SK-N-SH (cell line): ENCODE measurements at regions not wholly inside any gene's neighbourhood (a gene's known extent, or its start where the extent isn't known, plus 50 kb on each side); places are given as distances from the start of the nearest gene placed in this dataset.

Experiments used
- CTCF ChIA-PET: fragments of 300-600, 350-600 bp; formaldehyde crosslinking; extraction: SDS; loops from one replicate; lab custom pipeline; 2021; lab: Yijun Ruan, JAX
- POLR2A ChIA-PET: fragments of 350-600 bp; sonication (Branson Sonifier 250); formaldehyde crosslinking; extraction: SDS; loops from one replicate; lab custom pipeline; 2020; ENCODE audit warnings: antibody characterized with exemption, inconsistent platforms; lab: Yijun Ruan, JAX
- DNase-seq: peaks from one replicate; pipeline ENCODE4 v3.0.0; 2012
- H2AFZ ChIP-seq: fragments of 200-600 bp; sonication (generic); 2 replicates; pipeline ENCODE4 v1.8.1; 2016; ENCODE audit warnings: antibody characterized with exemption, mild to moderate bottlenecking, low read depth
- H3F3A ChIP-seq: fragments of 200-600 bp; sonication (generic); replicated peaks from 2 replicates; pipeline ENCODE3; 2016; ENCODE audit warnings: antibody characterized with exemption, mild to moderate bottlenecking; ENCODE audit not compliant: insufficient read depth
- H3K27ac ChIP-seq, 2 experiments: fragments of 200-500 bp in 1 of 2; fragments of 200-600 bp in 1 of 2; sonication (Bioruptor generic) in 1 of 2; sonication (generic), shearing (Covaris generic) in 1 of 2; 2 replicates each; pipeline versions ENCODE4 v1.5.1 to v1.6.1; 2014 to 2016; ENCODE audit warnings: low read depth in 2 of 2, inconsistent platforms in 1 of 2, low read length in 1 of 2, mild to moderate bottlenecking in 1 of 2, mixed read lengths in 1 of 2
- H3K27me3 ChIP-seq: fragments of 200-600 bp; sonication (generic), shearing (Covaris generic); 2 replicates; pipeline ENCODE4 v1.6.1; 2016; ENCODE audit warnings: mixed run types; ENCODE audit not compliant: insufficient read depth
- H3K36me3 ChIP-seq, 2 experiments: fragments of 200-500 bp in 1 of 2; fragments of 200-600 bp in 1 of 2; sonication (Bioruptor generic) in 1 of 2; sonication (generic) in 1 of 2; replicated peaks in 1 of 2; 2 replicates each; pipeline versions ENCODE3 to v1.5.1; 2014 to 2016; ENCODE audit warnings: low read length in 1 of 2, mild to moderate bottlenecking in 1 of 2; ENCODE audit not compliant: insufficient read depth in 2 of 2, control insufficient read depth in 1 of 2
- H3K4me1 ChIP-seq, 2 experiments: fragments of 200-500 bp in 1 of 2; fragments of 200-600 bp in 1 of 2; sonication (Bioruptor generic) in 1 of 2; sonication (generic), shearing (Covaris generic) in 1 of 2; 2 replicates each; pipeline versions ENCODE4 v1.5.1 to v1.6.1; 2014 to 2016; ENCODE audit warnings: low read depth in 1 of 2, low read length in 1 of 2, mixed run types in 1 of 2; ENCODE audit not compliant: insufficient read depth in 2 of 2, control insufficient read depth in 1 of 2
- H3K4me2 ChIP-seq: fragments of 200-600 bp; sonication (generic), shearing (Covaris generic); 2 replicates; pipeline ENCODE4 v1.6.1; 2017; ENCODE audit warnings: mixed run types
- H3K4me3 ChIP-seq, 2 experiments: fragments of 200-500 bp in 1 of 2; fragments of 200-600 bp in 1 of 2; sonication (Bioruptor generic) in 1 of 2; sonication (generic), shearing (Covaris generic) in 1 of 2; 2 replicates each; pipeline versions ENCODE4 v1.5.1 to v1.8.1; 2014 to 2016; ENCODE audit warnings: low read depth in 2 of 2, inconsistent platforms in 1 of 2, low read length in 1 of 2, mild to moderate bottlenecking in 1 of 2, mixed read lengths in 1 of 2, moderate library complexity in 1 of 2
- H3K79me2 ChIP-seq: fragments of 200-600 bp; sonication (generic); 2 replicates; pipeline ENCODE4 v1.8.1; 2017; ENCODE audit warnings: mild to moderate bottlenecking; ENCODE audit not compliant: insufficient read depth
- H3K9ac ChIP-seq: fragments of 200-600 bp; sonication (generic); 2 replicates; pipeline ENCODE4 v1.6.1; 2017; ENCODE audit warnings: mixed run types
- H3K9me2 ChIP-seq: fragments of 200-600 bp; sonication (generic); 2 replicates; pipeline ENCODE4 v1.6.1; 2017; ENCODE audit warnings: mixed run types
- H3K9me3 ChIP-seq: fragments of 200-600 bp; sonication (generic); 2 replicates; pipeline ENCODE4 v1.6.1; 2017; ENCODE audit warnings: mixed run types, mild to moderate bottlenecking, moderate library complexity
- H4K20me1 ChIP-seq: fragments of 200-600 bp; sonication (generic); 2 replicates; pipeline ENCODE4 v1.6.1; 2017; ENCODE audit warnings: mild to moderate bottlenecking, mixed run types; ENCODE audit not compliant: insufficient read depth
- EP300 ChIP-seq, 2 experiments: IDR thresholded peaks; 2 replicates each; pipeline versions ENCODE4 v1.4.0 to v1.6.1; 2012; ENCODE audit warnings: borderline replicate concordance in 1 of 2, low read depth in 1 of 2, low read length in 1 of 2
- FOSL2 ChIP-seq: IDR thresholded peaks from 2 replicates; pipeline ENCODE4 v1.4.0; 2012; ENCODE audit warnings: low read depth, mild to moderate bottlenecking, moderate library complexity, borderline replicate concordance
- GABPA ChIP-seq: IDR thresholded peaks from 2 replicates; pipeline ENCODE4 v1.4.0; 2012; ENCODE audit warnings: low read depth, mild to moderate bottlenecking
- MEF2A ChIP-seq: IDR thresholded peaks from 2 replicates; pipeline ENCODE4 v1.4.0; 2012; ENCODE audit warnings: low read depth, borderline replicate concordance
- PBX3 ChIP-seq: IDR thresholded peaks from 2 replicates; pipeline ENCODE4; 2012
- RCOR1 ChIP-seq: fragments of 150-350 bp; IDR thresholded peaks from 2 replicates; pipeline ENCODE4 v1.6.1; 2017; ENCODE audit warnings: antibody characterized with exemption, low read length
- USF1 ChIP-seq: IDR thresholded peaks from 2 replicates; pipeline ENCODE4 v1.4.0; 2012; ENCODE audit warnings: low read depth, borderline replicate concordance
- WGBS: methylation state at CpG from one replicate; pipeline ENCODE4 v1.1.6; 2017; ENCODE audit warnings: low lambda C conversion rate; 5-methylcytosine and 5-hydroxymethylcytosine counted together
- TF ChIP-seq, protein P1 (sequence below): fragments of 200-600 bp; sonication (generic); IDR thresholded peaks from 2 replicates; pipeline ENCODE4 v1.6.1; 2017; ENCODE audit warnings: antibody characterized with exemption, mild to moderate bottlenecking, moderate library complexity

DNA sequence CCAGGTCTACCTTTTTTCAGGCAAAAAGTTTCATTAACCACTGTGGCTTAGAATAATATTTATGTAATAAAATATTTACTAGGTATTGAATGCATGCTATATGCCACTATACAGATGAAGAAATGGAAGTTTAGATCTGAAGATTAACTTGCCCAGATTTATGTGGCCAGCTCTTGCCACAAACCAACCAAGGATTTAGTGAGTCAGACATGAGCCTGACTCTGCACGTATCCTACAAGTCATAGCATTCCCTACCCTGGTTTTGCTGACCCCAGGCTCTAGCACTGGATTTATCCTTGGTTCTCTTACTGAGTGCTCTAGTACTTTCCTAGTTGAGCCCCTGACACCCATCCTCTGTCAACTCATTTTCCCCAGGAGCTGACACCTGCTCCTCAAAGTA lies 75.4 kb downstream of the ANKEF1 start:
- H3K9me2 ChIP-seq, result no peaks in the 10 kb centered on the region
- no peak overlapping the region for H3K4me3 ChIP-seq
- H2AFZ ChIP-seq, result no peak overlapping the region
- DNase-seq, result no peak
- H3K27ac ChIP-seq, result no peak overlapping the region
- H3K79me2 ChIP-seq, result no peaks in the 10 kb centered on the region
- H3K4me2 ChIP-seq, result no peak overlapping the region
- no peaks in the 10 kb centered on the region for H3K36me3 ChIP-seq
- ChIA-PET POLR2A (no interaction called here), CTCF (interaction anchor here (4.0 kb wide), 1 partner anchor 20 kb away, joined by 19 read pairs; no protein-coding TSS in a partner anchor)
- H3K9me3 ChIP-seq, result 0 out of 2 replicates have a peak, but pooled peaks cover 10% of the 10 kb centered on the region
- H4K20me1 ChIP-seq, result no peaks in the 10 kb centered on the region
- no peaks in the 10 kb centered on the region for H3K27me3 ChIP-seq
- no peaks in the 10 kb centered on the region for H3F3A ChIP-seq
- no peak overlapping the region for H3K9ac ChIP-seq
- WGBS, result 57% methylated on average over 1 of the region's 1 CpG
- H3K4me1 ChIP-seq, result no peaks in the 10 kb centered on the region; a peak in 1 of 4 replicates
- TF ChIP-seq FOSL2 (0 out of 2 replicates have a peak, but pooled peaks have one; percentile 33), PBX3 (peak; percentile 38; the same call in 1 of the 2 replicates), USF1 (no peak), EP300 (IDR thresholded peaks at IDR 0.05; ENCODE audit: borderline replicate concordance in 1 of 2, low read depth in 1 of 2, low read length in 1 of 2) (peak in 1 of 2 experiments; percentile 35; a peak in 1 of 4 replicates)

GRCh38 chr20:10111139-10111958 lies 76.6 kb downstream of the ANKEF1 start:
- DNase-seq, result no peak
- H4K20me1 ChIP-seq, result no peaks in the 10 kb centered on the region
- TF ChIP-seq, protein P1, sequence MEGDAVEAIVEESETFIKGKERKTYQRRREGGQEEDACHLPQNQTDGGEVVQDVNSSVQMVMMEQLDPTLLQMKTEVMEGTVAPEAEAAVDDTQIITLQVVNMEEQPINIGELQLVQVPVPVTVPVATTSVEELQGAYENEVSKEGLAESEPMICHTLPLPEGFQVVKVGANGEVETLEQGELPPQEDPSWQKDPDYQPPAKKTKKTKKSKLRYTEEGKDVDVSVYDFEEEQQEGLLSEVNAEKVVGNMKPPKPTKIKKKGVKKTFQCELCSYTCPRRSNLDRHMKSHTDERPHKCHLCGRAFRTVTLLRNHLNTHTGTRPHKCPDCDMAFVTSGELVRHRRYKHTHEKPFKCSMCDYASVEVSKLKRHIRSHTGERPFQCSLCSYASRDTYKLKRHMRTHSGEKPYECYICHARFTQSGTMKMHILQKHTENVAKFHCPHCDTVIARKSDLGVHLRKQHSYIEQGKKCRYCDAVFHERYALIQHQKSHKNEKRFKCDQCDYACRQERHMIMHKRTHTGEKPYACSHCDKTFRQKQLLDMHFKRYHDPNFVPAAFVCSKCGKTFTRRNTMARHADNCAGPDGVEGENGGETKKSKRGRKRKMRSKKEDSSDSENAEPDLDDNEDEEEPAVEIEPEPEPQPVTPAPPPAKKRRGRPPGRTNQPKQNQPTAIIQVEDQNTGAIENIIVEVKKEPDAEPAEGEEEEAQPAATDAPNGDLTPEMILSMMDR, result no peak
- TF ChIP-seq MEF2A (no peak), RCOR1 (no peak), EP300 (IDR thresholded peaks at IDR 0.05; ENCODE audit: borderline replicate concordance in 1 of 2, low read depth in 1 of 2, low read length in 1 of 2) (no peak), GABPA (no peak)
- H3K9ac ChIP-seq, result no peak overlapping the region
- H3K27me3 ChIP-seq, result no peaks in the 10 kb centered on the region
- H3K4me2 ChIP-seq, result no peak overlapping the region
- H3K9me3 ChIP-seq, result 0 out of 2 replicates have a peak, but pooled peaks cover 10% of the 10 kb centered on the region
- H3K36me3 ChIP-seq, result no peaks in the 10 kb centered on the region
- POLR2A ChIA-PET, result no interaction called here
- no peak overlapping the region for H3K4me3 ChIP-seq
- no peaks in the 10 kb centered on the region for H3K79me2 ChIP-seq
- 84% methylated on average over 4 of the region's 5 CpGs for WGBS
- H3F3A ChIP-seq, result peaks cover 9% of the 10 kb centered on the region
- no peak overlapping the region for H3K27ac ChIP-seq
- H2AFZ ChIP-seq, result no peak overlapping the region
- CTCF ChIA-PET, result interaction anchor here (1.0 to 4.0 kb wide), 4 partner anchors 18 to 494 kb away, joined by 3 to 19 read pairs (median 3); no protein-coding TSS in a partner anchor
- H3K9me2 ChIP-seq, result no peaks in the 10 kb centered on the region
- H3K4me1 ChIP-seq, result no peaks in the 10 kb centered on the region; a peak in 1 of 4 replicates
